SU-DHL-6 (cell line): ENCODE measurements at regions not wholly inside any gene's neighbourhood (a gene's known extent, or its start where the extent isn't known, plus 50 kb on each side); places are given as distances from the start of the nearest gene placed in this dataset.

Experiments
- CTCF ChIP-seq: fragments of 200-600 bp; sonication (generic); IDR thresholded peaks from one replicate; pipeline ENCODE4 v1.5.1; 2017; ENCODE audit warnings: antibody characterized with exemption, mild to moderate bottlenecking, low read length, moderate library complexity; ENCODE audit not compliant: insufficient read depth, poor library complexity, severe bottlenecking
- EZH2phosphoT487 ChIP-seq: fragments of 200-600 bp; sonication (generic), shearing (Covaris generic); conservative IDR thresholded peaks from 2 replicates; pipeline ENCODE4 v1.6.1; 2018; ENCODE audit warnings: mild to moderate bottlenecking, antibody characterized with exemption, low read length, moderate library complexity, mixed read lengths

- TF ChIP-seq CTCF (no peak), EZH2phosphoT487 (no peak)
Observed at GRCh38 chr9:25519286-25519685, 159.0 kb downstream of the TUSC1 start.
